Calu3 (cell line): ENCODE measurements at regions not wholly inside any gene's neighbourhood (a gene's known extent, or its start where the extent isn't known, plus 50 kb on each side); places are given as distances from the start of the nearest gene placed in this dataset.

Source experiments
- BruUV-seq: library from RNA; stranded (reverse); fragments of 400-500 nt; replicated peaks from 2 replicates; lab custom pipeline; 2021; lab: Mats Ljungman, UMichigan
- CTCF ChIA-PET: fragments of 300-600 bp; sonication (Branson Sonifier 250); formaldehyde crosslinking; loops from one replicate; lab custom pipeline; 2022; ENCODE audit warnings: antibody characterized with exemption; lab: Charles Lee
- DNase-seq: peaks from one replicate; pipeline ENCODE4 v3.0.0; 2022
- H3K27ac Mint-ChIP-seq: one replicate; pipeline ENCODE4 v1.8.0; 2022; ENCODE audit warnings: mixed read lengths; ENCODE audit not compliant: unreplicated experiment
- H3K27me3 Mint-ChIP-seq: one replicate; pipeline ENCODE4 v1.8.0; 2022; ENCODE audit warnings: mixed read lengths; ENCODE audit not compliant: unreplicated experiment
- H3K36me3 Mint-ChIP-seq: one replicate; pipeline ENCODE4 v1.8.0; 2022; ENCODE audit warnings: mild to moderate bottlenecking, moderate library complexity, mixed read lengths; ENCODE audit not compliant: insufficient read depth, unreplicated experiment
- H3K4me1 Mint-ChIP-seq: one replicate; pipeline ENCODE4 v1.8.0; 2022; ENCODE audit warnings: mild to moderate bottlenecking, low read depth, mixed read lengths; ENCODE audit not compliant: unreplicated experiment
- H3K4me3 Mint-ChIP-seq: one replicate; pipeline ENCODE4 v1.8.0; 2022; ENCODE audit warnings: mild to moderate bottlenecking, low read depth, moderate library complexity, mixed read lengths; ENCODE audit not compliant: unreplicated experiment
- H3K9me3 Mint-ChIP-seq: one replicate; pipeline ENCODE4 v1.8.0; 2022; ENCODE audit warnings: low read depth, mixed read lengths; ENCODE audit not compliant: unreplicated experiment
- CTCF ChIP-seq: fragments of 200-600 bp; IDR thresholded peaks from one replicate; pipeline ENCODE4 v1.8.0; 2022; ENCODE audit warnings: antibody characterized with exemption; ENCODE audit not compliant: unreplicated experiment
- intact Hi-C: fragments of 100-400 bp; cut with micrococcal nuclease; formaldehyde crosslinking; loops from one replicate; pipeline ENCODE4 v1.10.0; 2022; ENCODE audit not compliant: unreplicated experiment

- H3K27me3 Mint-ChIP-seq, result no peaks in the 10 kb centered on the region
- H3K9me3 Mint-ChIP-seq, result no peaks in the 10 kb centered on the region
- no peaks in the 10 kb centered on the region for H3K4me1 Mint-ChIP-seq
- H3K27ac Mint-ChIP-seq, result no peak overlapping the region
- H3K4me3 Mint-ChIP-seq, result no peak overlapping the region
- intact Hi-C loops, result no loop called here
- no peaks in the 10 kb centered on the region for H3K36me3 Mint-ChIP-seq
- CTCF ChIA-PET, result interaction anchor here (0.7 kb wide), 1 partner anchor 12 kb away, joined by 3 read pairs; no protein-coding TSS in a partner anchor
- no peak for DNase-seq
- BruUV-seq, result no TSS peak
- TF ChIP-seq CTCF, result no peak
Measured at GRCh38 chr10:29034592-29034991, 254.3 kb upstream of the LYZL1 start.

- CTCF ChIA-PET, result no interaction called here
Measured at GRCh38 chr10:29035721-29036120, 253.1 kb upstream of the LYZL1 start.

GRCh38 chr10:29037348-29038113 lies 251.3 kb upstream of the LYZL1 start:
- Mint-ChIP-seq H3K27ac (no peak overlapping the region), H3K36me3 (no peaks in the 10 kb centered on the region), H3K27me3 (peaks cover 8% of the 10 kb centered on the region), H3K4me1 (no peaks in the 10 kb centered on the region), H3K9me3 (peaks cover 10% of the 10 kb centered on the region), H3K4me3 (no peak overlapping the region)
- no TSS peak for BruUV-seq
- CTCF ChIA-PET, result no interaction called here
- no peak for DNase-seq
- no peak for TF ChIP-seq CTCF
- intact Hi-C loops, result no loop called here

More at GRCh38 chr10:29035721-29036120, 253.1 kb upstream of the LYZL1 start:
- intact Hi-C loops, result no loop called here
- TF ChIP-seq CTCF, result no peak
- Mint-ChIP-seq H3K27me3 (peaks cover 8% of the 10 kb centered on the region), H3K4me1 (no peaks in the 10 kb centered on the region), H3K27ac (no peak overlapping the region), H3K36me3 (no peaks in the 10 kb centered on the region), H3K9me3 (peaks cover 5% of the 10 kb centered on the region), H3K4me3 (no peak overlapping the region)
- BruUV-seq, result no TSS peak
- DNase-seq, result no peak

GRCh38 chr10:29039091-29039490 lies 249.8 kb upstream of the LYZL1 start:
- Mint-ChIP-seq H3K36me3 (no peaks in the 10 kb centered on the region), H3K4me3 (no peak overlapping the region), H3K27ac (no peak overlapping the region), H3K9me3 (peaks cover 13% of the 10 kb centered on the region), H3K4me1 (no peaks in the 10 kb centered on the region), H3K27me3 (peaks cover 8% of the 10 kb centered on the region)
- no TSS peak for BruUV-seq
- TF ChIP-seq CTCF, result no peak
- DNase-seq, result no peak
- CTCF ChIA-PET, result no interaction called here
- intact Hi-C loops, result no loop called here
